KMS-11 (cell line): ENCODE measurements at regions not wholly inside any gene's neighbourhood (a gene's known extent, or its start where the extent isn't known, plus 50 kb on each side); places are given as distances from the start of the nearest gene placed in this dataset.

Source experiments
- H2AFZ ChIP-seq: fragments of 200-600 bp; sonication (generic); 2 replicates; pipeline ENCODE4 v1.6.1; 2016; ENCODE audit warnings: antibody characterized with exemption, mixed run types, low read depth
- H3K27ac ChIP-seq: fragments of 200-600 bp; sonication (generic); 2 replicates; pipeline ENCODE4 v1.6.1; 2016; ENCODE audit warnings: mild to moderate bottlenecking, mixed run types
- H3K27me3 ChIP-seq: fragments of 200-600 bp; sonication (generic); 2 replicates; pipeline ENCODE4 v1.6.1; 2017; ENCODE audit warnings: mild to moderate bottlenecking, low read depth, mixed run types, moderate library complexity; ENCODE audit not compliant: insufficient read depth
- H3K36me3 ChIP-seq: fragments of 200-600 bp; sonication (generic); 2 replicates; pipeline ENCODE4 v1.6.1; 2017; ENCODE audit warnings: mild to moderate bottlenecking, mixed run types; ENCODE audit not compliant: insufficient read depth
- H3K4me1 ChIP-seq: fragments of 200-600 bp; sonication (generic); 2 replicates; pipeline ENCODE4 v1.6.1; 2016; ENCODE audit warnings: mild to moderate bottlenecking, low read depth, mixed run types; ENCODE audit not compliant: poor library complexity, severe bottlenecking
- H3K4me2 ChIP-seq: fragments of 200-600 bp; sonication (generic); 2 replicates; pipeline ENCODE4 v1.7.0; 2016; ENCODE audit warnings: mild to moderate bottlenecking, mixed run types
- H3K4me3 ChIP-seq: fragments of 200-600 bp; sonication (generic); IDR thresholded peaks from 2 replicates; pipeline ENCODE4 v1.6.1; 2017; ENCODE audit warnings: low read depth, low read length, mixed read lengths; ENCODE audit not compliant: insufficient read depth
- H3K79me2 ChIP-seq: fragments of 200-600 bp; sonication (generic); 2 replicates; pipeline ENCODE4 v1.6.1; 2016; ENCODE audit warnings: low read depth, mixed run types; ENCODE audit not compliant: insufficient read depth
- H3K9ac ChIP-seq: fragments of 200-600 bp; sonication (generic); 2 replicates; pipeline ENCODE4 v1.6.1; 2016; ENCODE audit warnings: mild to moderate bottlenecking, mixed run types
- H4K20me1 ChIP-seq: fragments of 200-600 bp; sonication (generic); 2 replicates; pipeline ENCODE4 v1.6.1; 2016; ENCODE audit warnings: mild to moderate bottlenecking, mixed run types; ENCODE audit not compliant: insufficient read depth
- TF ChIP-seq, protein P1 (sequence below): fragments of 200-600 bp; sonication (generic); conservative IDR thresholded peaks from 2 replicates; pipeline ENCODE4 v1.6.1; 2017; ENCODE audit warnings: low read depth, mild to moderate bottlenecking, antibody characterized with exemption, low read length, moderate library complexity, mixed read lengths

DNA sequence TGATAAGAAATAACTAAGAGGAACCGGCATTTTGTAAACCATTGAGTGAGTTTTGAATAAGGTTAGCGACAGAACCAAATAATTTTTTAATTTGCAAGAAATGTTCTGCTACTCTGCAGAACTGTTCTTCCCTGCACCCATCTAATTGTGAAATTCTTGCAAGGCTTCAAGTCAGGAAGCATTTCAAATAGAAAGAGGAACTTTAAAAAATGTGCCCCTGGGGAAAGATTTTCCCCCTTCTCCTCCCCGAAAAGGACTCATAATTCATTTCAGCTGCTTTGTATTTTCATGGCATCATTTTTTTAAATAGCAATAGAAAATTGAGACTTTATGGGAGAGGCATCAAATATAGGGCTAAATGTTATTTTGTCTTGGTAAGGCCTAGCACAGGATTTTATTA, 180.9 kb upstream of the ANKRD55 start:
- no peak overlapping the region for H2AFZ ChIP-seq
- H3K27me3 ChIP-seq: no peaks in the 10 kb centered on the region
- no peak overlapping the region for H3K9ac ChIP-seq
- H4K20me1 ChIP-seq: no peaks in the 10 kb centered on the region
- H3K4me1 ChIP-seq: peaks cover 20% of the 10 kb centered on the region
- H3K4me2 ChIP-seq: no peak overlapping the region
- no peaks in the 10 kb centered on the region for H3K36me3 ChIP-seq
- H3K4me3 ChIP-seq: no peak overlapping the region
- H3K27ac ChIP-seq: no peak overlapping the region
- TF ChIP-seq, protein P1, sequence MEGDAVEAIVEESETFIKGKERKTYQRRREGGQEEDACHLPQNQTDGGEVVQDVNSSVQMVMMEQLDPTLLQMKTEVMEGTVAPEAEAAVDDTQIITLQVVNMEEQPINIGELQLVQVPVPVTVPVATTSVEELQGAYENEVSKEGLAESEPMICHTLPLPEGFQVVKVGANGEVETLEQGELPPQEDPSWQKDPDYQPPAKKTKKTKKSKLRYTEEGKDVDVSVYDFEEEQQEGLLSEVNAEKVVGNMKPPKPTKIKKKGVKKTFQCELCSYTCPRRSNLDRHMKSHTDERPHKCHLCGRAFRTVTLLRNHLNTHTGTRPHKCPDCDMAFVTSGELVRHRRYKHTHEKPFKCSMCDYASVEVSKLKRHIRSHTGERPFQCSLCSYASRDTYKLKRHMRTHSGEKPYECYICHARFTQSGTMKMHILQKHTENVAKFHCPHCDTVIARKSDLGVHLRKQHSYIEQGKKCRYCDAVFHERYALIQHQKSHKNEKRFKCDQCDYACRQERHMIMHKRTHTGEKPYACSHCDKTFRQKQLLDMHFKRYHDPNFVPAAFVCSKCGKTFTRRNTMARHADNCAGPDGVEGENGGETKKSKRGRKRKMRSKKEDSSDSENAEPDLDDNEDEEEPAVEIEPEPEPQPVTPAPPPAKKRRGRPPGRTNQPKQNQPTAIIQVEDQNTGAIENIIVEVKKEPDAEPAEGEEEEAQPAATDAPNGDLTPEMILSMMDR: no peak
- H3K79me2 ChIP-seq: no peaks in the 10 kb centered on the region

DNA sequence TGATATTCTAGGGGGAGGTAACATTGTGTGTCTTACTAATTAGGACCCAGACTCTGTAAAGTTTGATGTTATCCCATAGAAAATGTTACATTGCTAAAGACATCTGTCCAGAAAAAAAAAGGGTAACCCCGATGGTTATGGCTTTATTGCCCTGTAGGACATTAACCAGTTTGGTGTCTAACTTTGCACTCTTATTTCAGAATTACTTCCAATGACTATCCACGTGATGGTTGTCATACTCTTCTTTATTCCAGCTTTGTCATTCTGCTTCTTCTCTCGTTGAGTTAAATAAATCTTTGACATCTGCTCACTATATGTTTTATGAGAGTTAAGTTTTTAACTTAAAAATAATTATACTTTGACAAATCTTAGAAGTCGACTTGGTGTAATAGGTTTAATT, 180.4 kb upstream of the ANKRD55 start:
- H3K27ac ChIP-seq: no peak overlapping the region
- no peaks in the 10 kb centered on the region for H3K36me3 ChIP-seq
- TF ChIP-seq, protein P1: no peak
- peak overlapping the region; percentile 36; the same call in 1 of the 2 replicates for H2AFZ ChIP-seq
- peaks cover 20% of the 10 kb centered on the region for H3K4me1 ChIP-seq
- no peaks in the 10 kb centered on the region for H4K20me1 ChIP-seq
- no peak overlapping the region for H3K4me3 ChIP-seq
- no peak overlapping the region for H3K4me2 ChIP-seq
- no peaks in the 10 kb centered on the region for H3K79me2 ChIP-seq
- no peak overlapping the region for H3K9ac ChIP-seq
- no peaks in the 10 kb centered on the region for H3K27me3 ChIP-seq

DNA sequence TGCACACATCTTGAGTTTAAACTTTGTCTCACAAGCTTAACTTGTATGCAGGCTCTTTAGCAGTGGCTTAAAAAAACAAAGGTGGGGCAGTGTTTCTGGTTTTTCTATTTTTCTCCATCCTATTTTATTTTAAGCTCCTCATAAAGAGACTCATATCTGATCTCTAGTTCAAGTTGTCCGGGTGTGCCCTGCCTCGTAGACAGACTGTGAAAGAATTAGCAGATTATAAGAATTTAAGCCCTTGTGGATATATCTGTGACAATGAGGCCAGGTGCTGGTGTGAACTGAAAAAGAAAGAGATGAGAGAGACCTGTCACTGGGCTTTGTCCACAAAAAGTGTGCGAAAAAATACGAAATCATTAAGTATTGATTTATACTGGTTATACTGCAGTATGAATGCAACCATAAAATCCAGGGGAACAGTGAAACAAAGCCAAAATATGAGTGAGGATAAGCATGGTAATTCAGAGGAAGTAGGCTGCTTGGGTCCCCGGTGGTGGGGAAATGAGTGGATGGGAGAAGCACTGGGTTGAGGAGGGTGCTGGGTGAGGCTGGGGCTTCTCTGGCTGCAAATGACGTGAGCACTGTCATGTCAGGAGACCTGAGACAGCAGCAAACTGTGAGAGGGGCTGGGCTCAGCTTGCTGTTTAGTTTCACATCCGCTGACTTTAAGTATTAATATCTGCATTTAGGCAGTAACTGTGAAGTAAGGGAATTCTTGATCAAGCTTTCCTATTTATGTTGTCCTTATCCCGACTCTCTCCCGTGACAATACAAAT, 179.7 kb upstream of the ANKRD55 start:
- Histone ChIP-seq H3K9ac (no peak overlapping the region), H3K27ac (peak overlapping the region; percentile 39), H3K4me2 (peak overlapping the region; percentile 30), H3K36me3 (no peaks in the 10 kb centered on the region), H4K20me1 (no peaks in the 10 kb centered on the region), H3K79me2 (no peaks in the 10 kb centered on the region), H3K4me1 (peaks cover 20% of the 10 kb centered on the region), H3K27me3 (no peaks in the 10 kb centered on the region), H2AFZ (peak overlapping the region; percentile 36; the same call in 1 of the 2 replicates), H3K4me3 (no peak overlapping the region)
- TF ChIP-seq, protein P1: no peak

DNA sequence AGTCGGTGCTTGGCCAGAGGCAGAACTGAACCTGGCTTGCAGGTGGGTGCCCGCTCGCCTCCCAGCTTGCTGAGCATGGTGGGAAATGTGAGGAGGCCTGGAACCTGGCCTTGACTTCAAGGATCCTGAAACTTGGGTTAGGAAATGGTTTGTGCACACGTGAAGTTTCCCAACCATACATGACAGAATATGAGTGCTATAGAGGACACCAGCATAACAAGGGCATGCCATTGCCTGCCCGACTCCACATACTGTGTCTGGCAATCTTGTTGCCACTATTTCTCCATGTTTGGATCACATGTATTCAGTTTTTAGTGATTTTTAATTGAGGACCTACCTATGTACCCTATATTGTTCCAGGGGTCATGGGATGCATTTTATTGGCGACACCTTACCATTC, 177.6 kb upstream of the ANKRD55 start:
- no peak overlapping the region for H3K9ac ChIP-seq
- H3K79me2 ChIP-seq: no peaks in the 10 kb centered on the region
- no peaks in the 10 kb centered on the region for H3K27me3 ChIP-seq
- H3K36me3 ChIP-seq: no peaks in the 10 kb centered on the region
- no peak overlapping the region for H3K4me3 ChIP-seq
- no peak overlapping the region for H3K4me2 ChIP-seq
- H2AFZ ChIP-seq: no peak overlapping the region
- TF ChIP-seq, protein P1: no peak
- peaks cover 20% of the 10 kb centered on the region for H3K4me1 ChIP-seq
- H3K27ac ChIP-seq: no peak overlapping the region
- no peaks in the 10 kb centered on the region for H4K20me1 ChIP-seq
